MM.1S (cell line): ENCODE measurements at regions not wholly inside any gene's neighbourhood (a gene's known extent, or its start where the extent isn't known, plus 50 kb on each side); places are given as distances from the start of the nearest gene placed in this dataset.

Experiments used
- EZH2phosphoT487 ChIP-seq: fragments of 300-600 bp; sonication (generic); IDR thresholded peaks from 2 replicates; pipeline ENCODE4 v1.6.1; 2018; ENCODE audit warnings: antibody characterized with exemption, low read length
- TF ChIP-seq, protein P1 (sequence below): fragments of 300-600 bp; sonication (generic); IDR thresholded peaks from 2 replicates; pipeline ENCODE4 v1.5.1; 2016; ENCODE audit warnings: antibody characterized with exemption, low read length, mixed read lengths

DNA sequence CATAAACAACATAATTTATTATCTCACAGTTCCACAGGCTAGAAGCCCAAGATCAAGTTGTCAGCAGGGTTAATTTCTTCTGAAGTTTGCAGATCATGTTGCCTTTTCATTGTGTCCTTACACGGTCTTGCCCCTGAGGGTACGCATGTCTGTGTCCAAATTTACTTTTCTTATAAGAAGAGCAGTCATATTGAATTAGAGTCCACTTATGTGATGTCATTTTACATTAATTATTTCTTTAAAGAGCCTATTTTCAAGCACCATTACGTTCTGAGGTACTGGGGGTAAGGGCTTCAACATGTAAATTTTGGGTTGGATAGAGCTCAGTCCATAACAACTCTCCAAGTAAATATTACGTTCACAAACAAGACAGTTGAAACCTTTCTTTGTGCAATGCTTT, 236.6 kb upstream of the OR4E1 start:
- TF ChIP-seq, protein P1, sequence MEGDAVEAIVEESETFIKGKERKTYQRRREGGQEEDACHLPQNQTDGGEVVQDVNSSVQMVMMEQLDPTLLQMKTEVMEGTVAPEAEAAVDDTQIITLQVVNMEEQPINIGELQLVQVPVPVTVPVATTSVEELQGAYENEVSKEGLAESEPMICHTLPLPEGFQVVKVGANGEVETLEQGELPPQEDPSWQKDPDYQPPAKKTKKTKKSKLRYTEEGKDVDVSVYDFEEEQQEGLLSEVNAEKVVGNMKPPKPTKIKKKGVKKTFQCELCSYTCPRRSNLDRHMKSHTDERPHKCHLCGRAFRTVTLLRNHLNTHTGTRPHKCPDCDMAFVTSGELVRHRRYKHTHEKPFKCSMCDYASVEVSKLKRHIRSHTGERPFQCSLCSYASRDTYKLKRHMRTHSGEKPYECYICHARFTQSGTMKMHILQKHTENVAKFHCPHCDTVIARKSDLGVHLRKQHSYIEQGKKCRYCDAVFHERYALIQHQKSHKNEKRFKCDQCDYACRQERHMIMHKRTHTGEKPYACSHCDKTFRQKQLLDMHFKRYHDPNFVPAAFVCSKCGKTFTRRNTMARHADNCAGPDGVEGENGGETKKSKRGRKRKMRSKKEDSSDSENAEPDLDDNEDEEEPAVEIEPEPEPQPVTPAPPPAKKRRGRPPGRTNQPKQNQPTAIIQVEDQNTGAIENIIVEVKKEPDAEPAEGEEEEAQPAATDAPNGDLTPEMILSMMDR: no peak
- TF ChIP-seq EZH2phosphoT487: no peak
